Head of caudate nucleus (tissue), 42 donors: ENCODE measurements at regions not wholly inside any gene's neighbourhood (a gene's known extent, or its start where the extent isn't known, plus 50 kb on each side); places are given as distances from the start of the nearest gene placed in this dataset.

Experiments used
- DNase-seq, 42 donors: peaks; one replicate each; pipeline versions ENCODE4 v3.0.0 to v3.0.0-alpha.2; 2020 to 2021; ENCODE audit warnings: mixed read lengths in 7 of 42
- intact Hi-C: fragments of 100-400 bp; cut with DNase I; formaldehyde crosslinking; loops from one replicate; pipeline ENCODE4 v1.15.0; 2022

DNA sequence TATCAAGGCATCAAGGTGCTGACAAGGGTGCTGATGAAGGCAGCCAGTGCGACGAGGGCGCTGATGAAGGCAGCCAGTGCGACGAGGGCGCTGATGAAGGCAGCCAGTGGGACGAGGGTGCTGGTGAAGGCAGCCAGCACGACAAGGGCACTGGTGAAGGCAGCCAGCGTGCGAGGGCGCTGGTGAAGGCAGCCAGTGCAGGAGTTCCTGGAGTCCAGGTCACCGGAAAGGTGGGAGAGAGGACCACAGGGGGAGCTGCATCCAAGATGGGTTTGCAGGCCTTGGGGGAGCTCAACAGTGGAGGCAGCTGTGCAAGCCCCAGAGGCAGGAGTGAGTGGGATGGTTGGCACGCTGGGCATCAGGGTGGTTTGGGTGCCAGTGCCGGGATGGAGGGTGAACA lies 176.3 kb downstream of the TBXT start:
- DNase-seq, result no peak
- intact Hi-C loops, result no loop called here

DNA sequence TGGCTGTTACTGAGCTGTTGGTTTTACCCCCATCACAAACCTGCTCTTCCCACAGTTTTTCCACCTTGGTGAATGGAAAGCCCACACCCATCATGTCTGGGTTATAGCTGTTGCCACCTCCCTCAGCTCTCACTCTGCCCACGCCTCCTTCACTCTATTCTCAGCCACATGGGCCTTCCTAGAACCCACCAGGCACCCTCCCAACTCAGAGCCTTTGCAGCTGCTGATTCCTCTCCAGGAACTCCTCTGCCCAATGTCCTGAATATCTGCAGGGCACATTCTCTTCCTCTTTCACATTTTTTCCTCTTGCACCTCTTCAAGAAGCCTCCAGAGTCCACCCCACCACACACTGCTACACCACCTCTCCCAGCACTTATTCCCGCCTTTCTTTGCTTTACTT lies 177.4 kb downstream of the TBXT start:
- no peak for DNase-seq
- intact Hi-C loops, result no loop called here

- intact Hi-C loops, result no loop called here
Observed at GRCh38 chr6:165988757-165989456, 178.7 kb downstream of the TBXT start.

GRCh38 chr6:165988302-165988756 lies 179.3 kb downstream of the TBXT start:
- peak in 2 of 42 donors; percentile 16 to 21 for DNase-seq
- intact Hi-C loops, result no loop called here

More at GRCh38 chr6:165988757-165989456, 178.7 kb downstream of the TBXT start:
- DNase-seq, result no peak

DNA sequence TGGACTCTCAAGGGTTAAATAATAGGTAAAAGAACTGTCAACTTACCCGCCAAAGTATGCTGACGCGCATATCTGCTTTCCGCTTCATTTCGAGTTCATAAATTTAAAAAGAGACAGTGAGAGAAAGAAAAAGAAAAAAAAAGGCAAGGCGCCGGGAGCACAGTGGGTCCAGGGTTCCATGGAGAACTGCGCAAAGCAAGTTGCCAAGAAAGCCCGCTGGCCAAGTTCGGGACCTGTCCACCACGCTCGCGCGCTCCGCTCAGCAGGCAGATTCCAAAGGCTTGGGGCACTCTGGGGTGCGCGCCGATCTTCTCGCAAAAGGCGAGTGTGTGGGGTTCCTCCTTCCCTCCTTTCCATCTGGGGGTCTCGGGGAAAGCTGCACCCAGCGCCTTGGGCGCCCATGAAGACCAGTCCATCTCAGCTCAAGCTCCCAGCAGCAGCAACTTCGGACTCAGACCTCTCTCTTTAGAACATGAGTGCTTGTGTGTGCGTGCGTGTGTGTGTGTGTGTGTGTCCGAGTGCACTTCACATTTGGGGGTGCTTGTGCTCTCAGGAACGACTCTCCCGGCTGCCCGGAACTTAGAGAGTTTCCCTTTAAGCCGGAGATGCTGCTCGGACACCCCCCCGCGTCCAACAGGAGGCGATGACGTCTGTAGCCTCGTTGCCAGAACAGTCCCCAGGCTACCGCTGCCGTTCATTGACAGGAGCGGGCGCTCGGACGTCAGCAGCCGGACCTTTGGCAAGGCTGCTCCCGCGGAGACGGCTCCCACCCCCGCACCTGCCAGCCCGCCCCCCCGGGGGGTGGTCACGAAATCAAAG lies 180.0 kb downstream of the TBXT start:
- peak in 38 of 42 donors; percentile 20 to 80 (median 54) for DNase-seq
- intact Hi-C loops, result no loop called here

DNA sequence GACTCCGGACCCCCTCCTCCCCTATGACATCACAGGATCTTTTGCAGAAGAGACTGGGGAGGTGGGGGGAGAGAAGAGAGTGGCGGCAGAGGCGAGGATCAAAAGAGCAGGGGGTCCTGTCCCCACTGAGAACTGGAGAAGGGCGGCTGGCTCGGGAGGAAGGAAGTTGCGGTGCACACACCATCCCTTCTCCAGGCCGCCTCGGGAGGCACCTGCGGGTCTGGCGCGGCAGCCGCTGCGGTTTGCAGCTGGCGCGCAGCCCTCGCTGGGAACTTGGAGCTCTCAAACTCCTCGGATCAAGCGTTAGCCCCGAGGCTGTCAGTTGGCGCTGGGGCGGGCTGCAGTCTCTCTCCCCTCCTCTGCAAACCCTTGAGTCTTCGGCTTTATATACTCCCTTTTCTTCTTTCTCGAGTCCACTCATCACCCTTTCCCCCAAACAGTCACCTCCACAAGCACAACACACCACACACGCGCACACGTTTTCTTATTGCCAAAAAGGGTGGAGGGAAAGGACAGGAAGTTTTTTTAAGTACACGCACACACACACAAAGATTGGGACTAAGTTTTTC lies 180.7 kb downstream of the TBXT start:
- intact Hi-C loops, result no loop called here

GRCh38 chr6:165986311-165986913 lies 181.2 kb downstream of the TBXT start:
- no peak for DNase-seq
- intact Hi-C loops, result no loop called here

More for the DNA sequence above, 180.7 kb downstream of the TBXT start:
- DNase-seq, result peak in 1 of 42 donors; percentile 11

DNA sequence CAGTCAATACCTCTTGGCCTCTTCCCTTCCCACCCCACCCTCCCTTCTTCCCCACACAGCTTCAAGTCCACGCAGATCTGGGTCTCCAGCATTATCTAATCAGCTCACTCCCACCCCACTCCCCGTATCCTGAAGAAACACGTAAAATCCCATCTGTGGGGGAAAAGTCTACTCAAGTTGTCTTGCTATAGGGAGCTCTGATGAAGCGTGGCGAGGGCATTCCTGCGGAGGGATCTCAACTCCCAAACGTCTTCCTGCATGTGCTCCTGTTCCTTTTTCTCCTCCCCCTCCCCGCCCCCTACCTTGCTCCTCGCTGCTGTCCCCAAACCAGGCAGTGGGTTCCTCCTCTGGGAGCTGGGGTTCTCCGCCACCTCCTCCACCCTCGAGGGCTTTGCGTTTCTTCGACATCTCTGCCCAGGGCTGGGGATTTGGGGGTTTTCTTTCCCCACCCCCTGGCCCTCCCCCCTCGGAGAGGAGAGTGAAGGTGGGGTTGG lies 181.8 kb downstream of the TBXT start:
- no peak for DNase-seq
- intact Hi-C loops, result no loop called here

- no peak for DNase-seq
- intact Hi-C loops, result no loop called here
Observed at GRCh38 chr6:165985281-165985805, 182.3 kb downstream of the TBXT start.

DNA sequence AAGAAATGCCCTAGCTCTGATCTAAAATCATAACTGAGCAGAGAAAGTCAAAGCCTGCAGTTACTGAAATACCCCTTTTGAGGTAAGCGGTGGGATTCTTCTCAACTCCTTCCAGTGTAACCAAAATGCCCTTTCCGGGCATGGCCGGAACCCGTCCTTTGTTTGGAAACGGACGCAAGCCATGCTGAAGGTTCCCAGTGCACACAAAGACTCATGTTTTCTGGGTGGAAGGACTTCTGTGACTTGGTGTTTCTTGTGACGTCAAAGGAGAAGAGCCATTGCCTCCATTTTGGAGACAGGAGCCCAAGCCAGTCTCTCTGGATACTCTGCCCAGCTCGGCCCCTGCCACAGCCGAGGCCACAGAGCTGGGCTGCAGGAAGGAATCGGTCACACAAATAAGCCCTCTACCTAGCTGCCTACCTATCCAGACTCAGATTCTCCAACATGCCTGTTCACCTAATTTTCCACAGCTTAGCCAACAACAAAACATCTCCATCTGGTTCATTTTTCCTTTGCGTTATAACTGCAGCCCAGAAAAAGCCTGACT lies 182.8 kb downstream of the TBXT start:
- DNase-seq, result no peak
- intact Hi-C loops, result no loop called here

GRCh38 chr6:165983112-165984072 lies 184.3 kb downstream of the TBXT start:
- intact Hi-C loops, result no loop called here
- DNase-seq, result no peak

DNA sequence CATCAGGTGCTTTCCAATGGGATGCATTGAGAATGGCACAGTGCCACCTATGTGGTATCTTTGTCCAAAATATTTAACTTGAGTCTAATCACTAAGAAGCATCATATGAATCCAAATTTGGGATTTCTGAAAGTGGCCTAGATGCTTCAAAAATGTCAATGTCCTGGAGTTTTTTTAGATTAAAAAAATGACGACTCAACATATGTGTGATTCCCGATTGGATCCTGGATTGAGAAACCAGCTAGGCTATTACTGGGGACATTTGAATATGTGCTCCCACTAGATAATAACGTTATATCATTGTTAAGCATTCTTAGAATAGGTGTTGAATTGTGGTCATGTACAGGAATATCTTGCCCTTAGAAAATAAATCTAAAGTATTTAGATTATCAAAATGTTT lies 189.2 kb downstream of the TBXT start:
- no peak for DNase-seq
- intact Hi-C loops, result no loop called here

- intact Hi-C loops, result no loop called here
Observed at GRCh38 chr6:165976684-165977083, 191.0 kb downstream of the TBXT start.

DNA sequence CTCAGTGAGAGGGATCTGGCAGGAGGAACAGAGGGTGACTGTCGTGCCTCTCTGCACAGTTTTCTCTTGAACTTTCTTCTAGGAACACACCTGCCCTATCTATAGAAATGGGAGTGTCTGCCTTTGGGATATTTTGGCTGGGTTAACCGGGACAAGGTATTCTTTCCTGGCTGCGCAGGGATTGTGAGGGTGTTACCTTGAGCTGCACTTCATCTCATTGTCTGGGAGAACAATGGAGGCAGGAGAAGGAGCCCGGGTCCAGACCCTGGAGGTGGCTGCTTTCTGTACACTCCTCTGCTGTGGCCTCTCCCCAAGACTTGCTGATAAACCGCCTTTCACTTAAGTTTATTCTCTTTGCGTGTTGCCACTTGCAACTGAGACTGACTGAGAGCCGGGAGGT lies 192.8 kb downstream of the TBXT start:
- intact Hi-C loops, result no loop called here

More at GRCh38 chr6:165976684-165977083, 191.0 kb downstream of the TBXT start:
- DNase-seq, result no peak

DNA sequence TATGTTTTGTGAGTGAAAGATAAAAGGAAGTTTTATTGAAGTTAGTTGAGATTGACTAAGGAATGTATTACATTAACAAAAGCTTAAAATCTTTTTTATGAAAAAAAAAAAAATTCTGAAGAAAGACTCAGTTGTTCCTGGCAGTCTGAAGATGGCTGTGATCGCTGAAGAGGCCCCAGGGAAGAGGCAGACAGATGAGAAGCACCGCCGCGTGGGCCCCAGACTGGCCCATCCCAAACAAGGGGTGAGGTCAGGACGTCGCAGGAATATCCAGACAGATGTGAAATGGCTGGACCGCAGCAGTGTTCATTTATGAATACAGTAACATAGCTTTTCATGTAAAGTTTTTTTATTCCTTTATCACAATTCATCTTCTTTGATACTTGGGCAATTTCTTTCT lies 194.2 kb downstream of the TBXT start:
- intact Hi-C loops, result no loop called here
- no peak for DNase-seq

More for the DNA sequence above, 192.8 kb downstream of the TBXT start:
- DNase-seq, result no peak

GRCh38 chr6:165972139-165972802 lies 195.4 kb downstream of the TBXT start:
- DNase-seq, result no peak
- intact Hi-C loops, result no loop called here

DNA sequence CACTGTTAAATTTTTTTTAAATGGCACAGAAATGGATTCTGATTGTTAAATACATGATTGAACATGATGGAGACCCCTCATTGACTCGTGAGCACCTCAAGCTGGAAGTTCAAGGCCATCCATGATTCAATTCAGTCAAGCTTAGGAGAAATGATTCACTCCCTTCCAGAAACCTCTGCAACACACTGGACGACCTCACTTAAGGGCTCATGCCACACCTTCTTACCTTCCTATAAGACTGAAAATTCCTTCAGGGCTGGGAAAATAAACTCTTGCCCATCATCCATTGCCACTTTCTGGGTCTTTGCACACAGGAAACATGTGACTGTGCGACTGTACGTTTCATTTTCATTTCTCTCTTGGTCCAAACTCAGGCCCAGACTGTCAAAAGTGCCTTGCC lies 196.4 kb downstream of the TBXT start:
- DNase-seq, result no peak
- intact Hi-C loops, result no loop called here
